WTC11 (cell line): ENCODE measurements at regions not wholly inside any gene's neighbourhood (a gene's known extent, or its start where the extent isn't known, plus 50 kb on each side); places are given as distances from the start of the nearest gene placed in this dataset.

ENCODE experiments used
- ATAC-seq: fragments of 200-7000 bp; cut with Tn5 transposase; 2 replicates; pipeline ENCODE4 v1.10.0; 2021; ENCODE audit warnings: mild to moderate bottlenecking, moderate library complexity
- CTCF ChIA-PET: fragments of 300-600 bp; sonication (Branson Sonifier 250); formaldehyde crosslinking; loops from one replicate; lab custom pipeline; 2021; ENCODE audit warnings: antibody characterized with exemption; lab: Charles Lee
- POLR2A ChIA-PET: fragments of 350-600 bp; sonication (Branson Sonifier 250); formaldehyde crosslinking; loops from one replicate; lab custom pipeline; 2021; ENCODE audit warnings: antibody characterized with exemption; lab: Charles Lee
- DNase-seq: peaks from one replicate; pipeline ENCODE4 v3.0.0; 2021; ENCODE audit warnings: low spot score
- H3K27ac Mint-ChIP-seq: 2 replicates; pipeline ENCODE4 v1.8.0; 2021; ENCODE audit warnings: mixed read lengths
- H3K27me3 Mint-ChIP-seq: 2 replicates; pipeline ENCODE4 v1.8.0; 2021; ENCODE audit warnings: low read depth, mild to moderate bottlenecking, moderate library complexity, mixed read lengths
- H3K36me3 Mint-ChIP-seq: 2 replicates; pipeline ENCODE4 v1.8.0; 2021; ENCODE audit warnings: mixed read lengths
- H3K4me1 Mint-ChIP-seq: 2 replicates; pipeline ENCODE4 v1.8.0; 2022; ENCODE audit warnings: mixed read lengths
- H3K4me3 Mint-ChIP-seq: 2 replicates; pipeline ENCODE4 v1.8.0; 2021; ENCODE audit warnings: mild to moderate bottlenecking, moderate library complexity, mixed read lengths
- H3K9me3 Mint-ChIP-seq: 2 replicates; pipeline ENCODE4 v1.8.0; 2021; ENCODE audit warnings: mixed read lengths
- ATF1 ChIP-seq: sonication (generic); formaldehyde crosslinking; IDR thresholded peaks from 2 replicates; pipeline ENCODE4 v1.8.1; 2023; ENCODE audit warnings: mild to moderate bottlenecking, moderate library complexity, missing genetic modification reagents
- CREB1 ChIP-seq: sonication (generic); formaldehyde crosslinking; IDR thresholded peaks from 2 replicates; pipeline ENCODE4 v1.8.0; 2023; ENCODE audit warnings: mild to moderate bottlenecking, missing genetic modification reagents
- E2F4 ChIP-seq: sonication (generic); formaldehyde crosslinking; IDR thresholded peaks from 2 replicates; pipeline ENCODE4 v1.8.1; 2022; ENCODE audit warnings: low read depth, mild to moderate bottlenecking, moderate library complexity, missing genetic modification reagents, borderline replicate concordance
- E2F5 ChIP-seq: sonication (generic); formaldehyde crosslinking; IDR thresholded peaks from 2 replicates; pipeline ENCODE4 v1.8.1; 2022; ENCODE audit warnings: mild to moderate bottlenecking, moderate library complexity, missing genetic modification reagents
- ESRRA ChIP-seq: sonication (generic); formaldehyde crosslinking; IDR thresholded peaks from 2 replicates; pipeline ENCODE4 v1.8.1; 2022; ENCODE audit warnings: mild to moderate bottlenecking, missing genetic modification reagents, borderline replicate concordance
- GTF2I ChIP-seq: fragments of 250-450 bp; sonication (Bioruptor Pico); conservative IDR thresholded peaks from 2 replicates; pipeline ENCODE4 v1.4.0; 2021; ENCODE audit warnings: mild to moderate bottlenecking
- HMGXB4 ChIP-seq: sonication (generic); formaldehyde crosslinking; IDR thresholded peaks from 2 replicates; pipeline ENCODE4 v1.8.1; 2023; ENCODE audit warnings: mild to moderate bottlenecking, moderate library complexity, missing genetic modification reagents
- IRF2 ChIP-seq: sonication (generic); formaldehyde crosslinking; IDR thresholded peaks from 2 replicates; pipeline ENCODE4 v1.8.0; 2022; ENCODE audit warnings: low read depth, missing genetic modification reagents, borderline replicate concordance
- NFYB ChIP-seq: sonication (generic); formaldehyde crosslinking; conservative IDR thresholded peaks from 2 replicates; pipeline ENCODE4 v1.8.0; 2022; ENCODE audit warnings: low read depth, missing genetic modification reagents
- PRDM15 ChIP-seq: sonication (generic); formaldehyde crosslinking; IDR thresholded peaks from 2 replicates; pipeline ENCODE4 v1.8.0; 2022; ENCODE audit warnings: missing genetic modification reagents
- RORB ChIP-seq: fragments of 250-450 bp; sonication (Bioruptor Pico); IDR thresholded peaks from 2 replicates; pipeline ENCODE4 v1.9.0; 2021; ENCODE audit warnings: mild to moderate bottlenecking
- SOX15 ChIP-seq: fragments of 250-450 bp; sonication (Bioruptor Pico); IDR thresholded peaks from 2 replicates; pipeline ENCODE4 v1.9.0; 2021; ENCODE audit warnings: mild to moderate bottlenecking
- ZNF121 ChIP-seq: sonication (generic); formaldehyde crosslinking; IDR thresholded peaks from 2 replicates; pipeline ENCODE4 v1.8.0; 2023; ENCODE audit warnings: missing genetic modification reagents
- ZNF138 ChIP-seq: sonication (generic); formaldehyde crosslinking; conservative IDR thresholded peaks from 2 replicates; pipeline ENCODE4 v1.8.1; 2022; ENCODE audit warnings: mild to moderate bottlenecking, moderate library complexity, missing genetic modification reagents
- ZNF219 ChIP-seq: sonication (generic); formaldehyde crosslinking; IDR thresholded peaks from 2 replicates; pipeline ENCODE4 v1.8.0; 2023; ENCODE audit warnings: missing genetic modification reagents, mild to moderate bottlenecking, borderline replicate concordance
- ZNF232 ChIP-seq: sonication (generic); formaldehyde crosslinking; IDR thresholded peaks from 2 replicates; pipeline ENCODE4 v1.8.0; 2022; ENCODE audit warnings: mild to moderate bottlenecking, missing genetic modification reagents
- ZNF281 ChIP-seq: sonication (generic); formaldehyde crosslinking; IDR thresholded peaks from 2 replicates; pipeline ENCODE4 v1.8.0; 2023; ENCODE audit warnings: mild to moderate bottlenecking, missing genetic modification reagents
- ZNF416 ChIP-seq: fragments of 250-450 bp; sonication (Bioruptor Pico); IDR thresholded peaks from 2 replicates; pipeline ENCODE4 v1.9.0; 2021; ENCODE audit warnings: mild to moderate bottlenecking, inconsistent platforms
- ZNF512 ChIP-seq: sonication (generic); formaldehyde crosslinking; IDR thresholded peaks from 2 replicates; pipeline ENCODE4 v1.8.1; 2022; ENCODE audit warnings: missing genetic modification reagents, borderline replicate concordance

- Mint-ChIP-seq H3K27ac (no peak overlapping the region), H3K4me1 (peaks cover 3% of the 10 kb centered on the region), H3K27me3 (no peaks in the 10 kb centered on the region), H3K4me3 (no peak overlapping the region), H3K36me3 (no peaks in the 10 kb centered on the region), H3K9me3 (peaks cover 22% of the 10 kb centered on the region)
- ChIA-PET CTCF (no interaction called here), POLR2A (no interaction called here)
- TF ChIP-seq IRF2 (CRISPR knock-in tag) (no peak), PRDM15 (no peak), GTF2I (CRISPR knock-in tag) (no peak), ZNF219 (CRISPR knock-in tag) (no peak), ZNF512 (no peak), SOX15 (CRISPR knock-in tag) (no peak), ZNF281 (CRISPR knock-in tag) (no peak), RORB (CRISPR knock-in tag) (no peak), NFYB (no peak), ZNF416 (CRISPR knock-in tag) (no peak), CREB1 (no peak), E2F4 (no peak), ZNF121 (CRISPR knock-in tag) (no peak), ZNF138 (CRISPR knock-in tag) (no peak), E2F5 (CRISPR knock-in tag) (no peak)
- ATAC-seq (no peak), DNase-seq (no peak)
Observed at GRCh38 chr10:29931833-29932232, 127.6 kb downstream of the JCAD start.

GRCh38 chr10:29929006-29929405 lies 130.4 kb downstream of the JCAD start:
- no peak overlapping the region for H3K4me3 Mint-ChIP-seq
- ATAC-seq (no peak), DNase-seq (no peak)
- H3K27me3 Mint-ChIP-seq, result no peaks in the 10 kb centered on the region
- CTCF ChIA-PET, result no interaction called here
- peaks cover 22% of the 10 kb centered on the region for H3K9me3 Mint-ChIP-seq
- H3K27ac Mint-ChIP-seq, result no peak overlapping the region
- H3K36me3 Mint-ChIP-seq, result no peaks in the 10 kb centered on the region
- POLR2A ChIA-PET, result no interaction called here
- TF ChIP-seq PRDM15 (no peak), E2F5 (CRISPR knock-in tag) (no peak), ESRRA (no peak), ATF1 (CRISPR knock-in tag) (no peak), ZNF232 (CRISPR knock-in tag) (no peak), HMGXB4 (CRISPR knock-in tag) (no peak)
- H3K4me1 Mint-ChIP-seq, result peaks cover 13% of the 10 kb centered on the region
